ENCODE measurements at regions not wholly inside any gene's neighbourhood (a gene's known extent, or its start where the extent isn't known, plus 50 kb on each side); places are given as distances from the start of the nearest gene placed in this dataset.

DNA sequence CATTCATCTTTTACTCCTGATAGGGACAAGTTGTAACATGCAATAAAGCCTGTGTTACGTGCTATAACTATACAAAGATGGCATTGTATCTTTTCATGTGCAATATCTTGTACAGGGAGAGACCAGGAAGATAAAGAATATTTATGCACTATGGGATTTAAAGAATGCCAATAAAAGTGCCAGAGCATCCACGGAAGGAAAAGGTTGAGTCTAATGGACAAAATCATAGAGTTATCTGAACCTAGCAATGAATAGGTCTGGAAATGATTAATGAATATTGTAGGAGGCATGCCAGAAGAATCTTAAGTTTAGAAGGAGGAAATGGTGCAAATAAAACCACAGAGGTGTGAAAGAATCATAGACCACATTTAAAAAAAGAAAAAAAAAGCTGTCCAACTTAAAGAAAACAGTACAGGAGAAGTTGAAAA lies 263.9 kb downstream of the KCNC2 start:
- DNase-seq: no peak
- Histone ChIP-seq H3K4me3 (ENCODE audit: low read depth, low read length) (no peak overlapping the region), H3K36me3 (no peaks in the 10 kb centered on the region), H3K27me3 (no peaks in the 10 kb centered on the region), H3K9me3 (no peaks in the 10 kb centered on the region), H3K4me1 (no peaks in the 10 kb centered on the region)
- TF ChIP-seq, protein P1, sequence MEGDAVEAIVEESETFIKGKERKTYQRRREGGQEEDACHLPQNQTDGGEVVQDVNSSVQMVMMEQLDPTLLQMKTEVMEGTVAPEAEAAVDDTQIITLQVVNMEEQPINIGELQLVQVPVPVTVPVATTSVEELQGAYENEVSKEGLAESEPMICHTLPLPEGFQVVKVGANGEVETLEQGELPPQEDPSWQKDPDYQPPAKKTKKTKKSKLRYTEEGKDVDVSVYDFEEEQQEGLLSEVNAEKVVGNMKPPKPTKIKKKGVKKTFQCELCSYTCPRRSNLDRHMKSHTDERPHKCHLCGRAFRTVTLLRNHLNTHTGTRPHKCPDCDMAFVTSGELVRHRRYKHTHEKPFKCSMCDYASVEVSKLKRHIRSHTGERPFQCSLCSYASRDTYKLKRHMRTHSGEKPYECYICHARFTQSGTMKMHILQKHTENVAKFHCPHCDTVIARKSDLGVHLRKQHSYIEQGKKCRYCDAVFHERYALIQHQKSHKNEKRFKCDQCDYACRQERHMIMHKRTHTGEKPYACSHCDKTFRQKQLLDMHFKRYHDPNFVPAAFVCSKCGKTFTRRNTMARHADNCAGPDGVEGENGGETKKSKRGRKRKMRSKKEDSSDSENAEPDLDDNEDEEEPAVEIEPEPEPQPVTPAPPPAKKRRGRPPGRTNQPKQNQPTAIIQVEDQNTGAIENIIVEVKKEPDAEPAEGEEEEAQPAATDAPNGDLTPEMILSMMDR (IDR thresholded peaks at IDR 0.05; ENCODE audit: low read depth, low read length): no peak

DNA sequence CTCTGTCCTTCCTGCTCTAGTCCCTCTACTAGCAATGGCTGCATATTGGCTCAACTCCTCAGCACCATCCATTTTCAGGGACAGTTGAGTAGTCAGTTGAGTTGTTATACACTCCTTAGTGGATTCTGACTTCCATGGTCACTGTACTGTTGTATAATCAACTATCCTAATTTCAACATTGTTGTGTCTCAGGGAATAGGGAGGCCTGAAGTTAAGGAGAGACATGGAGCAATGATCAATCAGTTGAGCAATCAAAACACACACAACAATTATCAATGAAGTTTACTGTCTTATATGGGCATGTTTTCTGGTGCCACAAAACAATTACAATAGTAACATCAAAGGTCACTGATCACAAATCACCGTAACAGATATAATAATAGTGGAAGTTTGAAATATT lies 255.9 kb downstream of the KCNC2 start:
- no peak for DNase-seq
- TF ChIP-seq, protein P1 (IDR thresholded peaks at IDR 0.05; ENCODE audit: low read depth, low read length): no peak
- H3K4me3 ChIP-seq (ENCODE audit: low read depth, low read length): no peak overlapping the region
- H3K9me3 ChIP-seq: no peaks in the 10 kb centered on the region
- no peaks in the 10 kb centered on the region for H3K27me3 ChIP-seq
- H3K4me1 ChIP-seq: no peaks in the 10 kb centered on the region
- no peaks in the 10 kb centered on the region for H3K36me3 ChIP-seq

DNA sequence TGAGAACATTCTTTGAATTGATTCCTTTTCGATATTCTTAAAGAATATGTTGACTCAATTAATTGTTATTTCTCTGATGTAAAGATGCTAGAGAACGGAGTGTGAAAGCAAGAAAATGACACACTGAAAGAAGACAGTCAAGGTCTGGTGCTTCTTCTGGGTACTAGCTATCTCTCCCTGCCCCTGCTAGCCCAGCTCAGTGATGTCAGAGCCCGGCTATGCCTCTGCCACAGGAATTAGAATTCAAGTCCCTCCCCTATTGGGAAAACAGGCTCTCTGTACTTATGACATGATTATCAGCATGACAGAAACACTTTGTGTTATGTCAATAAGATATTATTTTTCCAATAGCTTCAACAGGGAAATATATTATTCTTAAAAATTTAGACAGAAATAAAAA lies 252.4 kb downstream of the KCNC2 start:
- no peaks in the 10 kb centered on the region for H3K27me3 ChIP-seq
- H3K36me3 ChIP-seq: no peaks in the 10 kb centered on the region
- H3K4me1 ChIP-seq: no peaks in the 10 kb centered on the region
- H3K9me3 ChIP-seq: no peaks in the 10 kb centered on the region
- TF ChIP-seq, protein P1 (IDR thresholded peaks at IDR 0.05; ENCODE audit: low read depth, low read length): no peak
- DNase-seq: no peak
- no peak overlapping the region for H3K4me3 ChIP-seq (ENCODE audit: low read depth, low read length)

DNA sequence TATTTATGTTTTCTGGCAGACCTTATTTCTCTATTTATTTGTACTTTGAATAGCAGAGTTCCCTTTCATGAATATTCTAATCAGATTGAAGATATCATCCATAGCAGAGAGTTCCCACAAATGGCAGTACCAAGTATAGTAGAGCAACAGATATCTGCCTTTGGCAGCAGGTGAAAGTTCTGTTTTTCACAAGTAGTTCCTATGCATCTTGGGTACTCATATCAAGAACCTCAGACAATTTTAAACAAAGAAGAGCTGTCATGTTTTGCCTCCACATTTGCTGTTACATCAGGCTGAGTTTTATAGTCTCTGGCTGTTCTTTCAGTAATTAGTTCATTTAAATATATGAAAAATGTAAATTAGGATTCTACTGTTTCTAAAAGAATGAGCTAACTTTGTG lies 252.0 kb downstream of the KCNC2 start:
- Histone ChIP-seq H3K27me3 (no peaks in the 10 kb centered on the region), H3K36me3 (no peaks in the 10 kb centered on the region), H3K4me1 (no peaks in the 10 kb centered on the region), H3K4me3 (ENCODE audit: low read depth, low read length) (no peak overlapping the region), H3K9me3 (no peaks in the 10 kb centered on the region)
- TF ChIP-seq, protein P1 (IDR thresholded peaks at IDR 0.05; ENCODE audit: low read depth, low read length): no peak
- DNase-seq: no peak

DNA sequence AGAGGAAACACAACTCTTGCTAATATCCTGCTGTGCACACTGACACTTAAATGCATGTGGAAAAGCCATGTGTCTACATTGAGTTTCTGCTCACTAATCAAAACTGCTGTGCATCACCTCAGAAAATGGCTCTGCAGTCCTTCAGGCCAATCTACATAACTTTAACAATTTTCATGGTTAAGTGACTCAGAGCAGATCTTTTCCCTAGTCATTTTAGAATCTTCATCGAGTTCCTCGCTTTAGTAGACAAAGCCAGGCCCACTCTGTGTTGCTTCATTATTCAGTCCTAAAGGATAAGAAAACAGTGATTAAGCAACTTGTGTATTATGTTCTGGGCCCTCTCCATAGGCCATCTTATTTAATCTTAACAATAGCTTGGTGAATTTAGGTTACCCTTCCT lies 250.0 kb downstream of the KCNC2 start:
- no peak for DNase-seq
- Histone ChIP-seq H3K4me1 (no peaks in the 10 kb centered on the region), H3K27me3 (no peaks in the 10 kb centered on the region), H3K9me3 (no peaks in the 10 kb centered on the region), H3K4me3 (ENCODE audit: low read depth, low read length) (no peak overlapping the region), H3K36me3 (no peaks in the 10 kb centered on the region)
- TF ChIP-seq, protein P1 (IDR thresholded peaks at IDR 0.05; ENCODE audit: low read depth, low read length): no peak

DNA sequence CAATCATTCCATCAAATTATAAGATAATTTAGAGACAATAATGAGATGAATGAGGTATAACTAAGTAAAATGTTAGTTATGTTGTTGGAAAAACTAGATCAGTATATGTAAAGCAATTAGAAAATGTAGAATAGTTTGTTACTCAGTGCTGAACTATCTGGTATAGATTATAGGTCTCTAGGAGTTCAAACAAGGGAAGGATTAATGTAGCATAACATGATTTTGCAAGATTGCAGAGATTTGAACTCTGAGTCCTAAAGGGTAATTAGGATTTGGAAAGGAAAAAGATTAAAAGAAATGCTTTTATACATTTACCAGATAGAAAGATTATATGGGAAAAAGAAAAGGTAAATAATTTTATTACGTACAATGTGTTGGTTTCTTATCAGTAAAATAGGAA lies 246.3 kb downstream of the KCNC2 start:
- Histone ChIP-seq H3K27me3 (no peaks in the 10 kb centered on the region), H3K36me3 (no peaks in the 10 kb centered on the region), H3K9me3 (no peaks in the 10 kb centered on the region), H3K4me3 (ENCODE audit: low read depth, low read length) (no peak overlapping the region), H3K4me1 (no peaks in the 10 kb centered on the region)
- TF ChIP-seq, protein P1 (IDR thresholded peaks at IDR 0.05; ENCODE audit: low read depth, low read length): no peak
- no peak for DNase-seq
